ENCODE measurements at regions not wholly inside any gene's neighbourhood (a gene's known extent, or its start where the extent isn't known, plus 50 kb on each side); places are given as distances from the start of the nearest gene placed in this dataset.

DNA sequence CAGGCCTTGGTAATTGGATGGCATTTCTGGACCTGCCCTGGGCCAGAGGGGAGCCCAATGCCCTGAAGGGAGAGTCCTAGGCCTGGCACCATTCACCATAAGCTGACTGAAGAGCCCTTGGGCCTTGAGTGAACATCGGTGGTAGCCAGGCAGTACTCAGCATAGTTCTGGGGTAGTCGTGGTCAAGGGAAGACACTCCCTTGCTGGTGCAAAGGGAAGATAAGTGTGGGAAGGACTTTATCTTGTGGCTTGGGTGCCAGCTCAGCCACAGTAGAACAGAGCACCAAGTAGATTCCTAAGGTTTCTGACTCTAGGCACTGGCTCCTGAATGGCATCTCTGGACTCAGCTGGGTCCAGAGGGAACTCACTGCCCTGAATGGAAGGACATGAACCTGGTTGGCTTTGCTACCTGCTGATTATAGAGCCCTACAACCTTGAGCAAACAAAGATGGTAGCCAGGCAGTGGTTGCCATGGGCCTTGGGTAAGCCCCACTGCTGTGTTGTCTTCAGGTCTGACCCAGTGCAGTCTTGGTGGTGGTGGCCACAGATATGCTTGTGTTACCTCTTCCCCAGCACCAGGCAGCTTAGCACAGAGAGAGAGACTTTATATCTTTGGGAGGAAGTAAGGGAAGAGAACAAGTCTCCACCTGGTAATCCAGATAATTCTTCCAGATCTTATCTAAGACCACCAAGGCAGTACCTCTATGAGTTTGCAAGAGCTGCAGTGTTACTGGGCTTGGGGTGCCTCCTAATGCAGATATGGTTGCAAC is 83.5 kb downstream of the PRDM13 start:
- no peak for TF ChIP-seq ISL1 (CRISPR knock-in tag; IDR thresholded peaks at IDR 0.05)
- TF ChIP-seq, protein P1, sequence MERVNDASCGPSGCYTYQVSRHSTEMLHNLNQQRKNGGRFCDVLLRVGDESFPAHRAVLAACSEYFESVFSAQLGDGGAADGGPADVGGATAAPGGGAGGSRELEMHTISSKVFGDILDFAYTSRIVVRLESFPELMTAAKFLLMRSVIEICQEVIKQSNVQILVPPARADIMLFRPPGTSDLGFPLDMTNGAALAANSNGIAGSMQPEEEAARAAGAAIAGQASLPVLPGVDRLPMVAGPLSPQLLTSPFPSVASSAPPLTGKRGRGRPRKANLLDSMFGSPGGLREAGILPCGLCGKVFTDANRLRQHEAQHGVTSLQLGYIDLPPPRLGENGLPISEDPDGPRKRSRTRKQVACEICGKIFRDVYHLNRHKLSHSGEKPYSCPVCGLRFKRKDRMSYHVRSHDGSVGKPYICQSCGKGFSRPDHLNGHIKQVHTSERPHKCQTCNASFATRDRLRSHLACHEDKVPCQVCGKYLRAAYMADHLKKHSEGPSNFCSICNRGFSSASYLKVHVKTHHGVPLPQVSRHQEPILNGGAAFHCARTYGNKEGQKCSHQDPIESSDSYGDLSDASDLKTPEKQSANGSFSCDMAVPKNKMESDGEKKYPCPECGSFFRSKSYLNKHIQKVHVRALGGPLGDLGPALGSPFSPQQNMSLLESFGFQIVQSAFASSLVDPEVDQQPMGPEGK (CRISPR knock-in tag; IDR thresholded peaks at IDR 0.05; ENCODE audit: borderline replicate concordance), result no peak

Data from SK-N-SH treated with all-trans-retinoic acid at 6 μM for 48 hours (cell line).